ENCODE measurements at regions not wholly inside any gene's neighbourhood (a gene's known extent, or its start where the extent isn't known, plus 50 kb on each side); places are given as distances from the start of the nearest gene placed in this dataset.

DNA sequence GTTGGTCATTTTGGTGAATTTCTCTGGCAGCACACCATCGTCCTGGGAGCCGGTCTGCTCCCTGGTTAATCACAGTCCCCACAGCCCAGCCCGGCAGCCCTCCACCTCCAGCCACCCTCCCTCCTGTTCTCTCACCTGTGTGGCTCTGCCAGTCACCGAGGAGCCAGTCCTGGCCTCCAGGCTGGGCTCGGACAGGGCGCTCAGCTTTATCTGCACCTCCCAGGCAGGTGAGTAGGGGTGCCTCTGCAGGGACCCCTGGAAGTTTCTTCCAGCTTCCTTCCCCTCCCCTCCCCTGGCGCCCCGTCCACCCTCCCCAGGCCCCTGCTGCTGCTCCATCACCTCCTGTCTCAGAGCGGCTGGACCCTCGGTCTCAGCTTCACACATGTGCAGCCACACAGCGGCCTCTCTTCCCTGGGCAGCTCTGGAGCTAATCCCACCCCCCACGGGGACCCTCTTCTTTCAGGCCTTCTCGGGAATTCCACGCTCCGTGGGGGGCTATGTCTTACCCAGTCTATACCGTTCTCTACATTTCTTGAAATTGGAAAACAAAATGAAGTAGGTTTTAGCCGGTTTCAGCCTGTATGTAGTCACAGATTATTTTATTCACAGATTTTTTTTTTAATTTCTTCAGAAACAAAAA lies 213.9 kb upstream of the PPP2R2D start:
- FAIRE-seq (no peak), DNase-seq (ENCODE audit: low spot score) (no peak)

DNA sequence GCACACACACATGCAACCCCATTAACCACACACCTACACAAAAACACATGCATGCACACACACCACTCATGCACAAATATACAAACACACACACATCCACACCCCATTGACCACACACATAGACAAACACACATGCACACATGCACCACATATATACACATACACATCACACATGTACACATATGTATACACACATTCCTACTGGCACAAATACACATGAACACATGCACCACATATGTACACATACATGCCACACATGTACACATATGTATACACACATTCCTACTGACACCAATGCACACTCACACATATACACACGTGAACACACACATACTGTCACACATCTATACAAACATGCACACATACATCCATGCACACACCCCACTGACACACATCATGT lies 212.5 kb upstream of the PPP2R2D start:
- DNase-seq (ENCODE audit: low spot score) (no peak), FAIRE-seq (peak; percentile 23)

DNA sequence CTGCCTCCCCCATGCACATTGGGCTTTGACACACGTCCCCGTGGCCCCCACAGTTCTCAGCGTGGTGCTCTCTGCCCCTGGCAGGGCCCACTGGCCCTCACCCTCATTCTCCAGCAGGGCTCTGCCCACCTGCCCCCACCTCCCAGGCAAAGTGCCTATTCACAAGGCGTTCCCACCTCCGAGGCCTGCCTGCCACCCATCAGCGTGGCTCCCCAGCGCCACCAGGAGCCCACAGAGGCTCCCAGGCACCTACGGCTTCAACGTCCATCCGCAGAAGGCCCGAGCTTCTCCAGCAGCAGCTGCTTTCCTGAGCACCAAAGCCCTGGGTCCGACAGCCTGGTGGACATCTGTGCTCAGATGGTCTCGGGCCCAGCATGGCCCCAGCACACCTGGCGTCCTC lies 211.8 kb upstream of the PPP2R2D start:
- no peak for DNase-seq (ENCODE audit: low spot score)
- FAIRE-seq = no peak

DNA sequence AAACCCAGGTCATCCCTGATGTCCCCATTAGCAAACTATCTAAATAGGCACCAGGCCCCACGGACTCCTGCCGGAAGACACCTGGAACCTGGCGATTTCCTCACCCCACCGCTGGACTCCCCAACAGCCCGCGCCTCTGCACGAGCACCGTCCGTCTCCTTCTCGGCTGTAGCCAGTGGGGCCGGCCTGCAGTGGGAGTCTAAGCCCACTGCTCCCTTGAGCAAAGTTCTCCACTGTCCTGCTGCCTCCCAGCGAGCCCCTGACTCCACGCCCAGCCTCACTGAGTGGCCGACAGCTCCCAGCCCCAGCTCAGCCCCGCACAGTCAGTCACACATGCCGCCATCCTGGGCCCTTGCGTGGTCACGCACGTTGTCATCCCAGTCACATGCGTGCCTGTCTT lies 211.3 kb upstream of the PPP2R2D start:
- no peak for DNase-seq (ENCODE audit: low spot score)
- FAIRE-seq = no peak

DNA sequence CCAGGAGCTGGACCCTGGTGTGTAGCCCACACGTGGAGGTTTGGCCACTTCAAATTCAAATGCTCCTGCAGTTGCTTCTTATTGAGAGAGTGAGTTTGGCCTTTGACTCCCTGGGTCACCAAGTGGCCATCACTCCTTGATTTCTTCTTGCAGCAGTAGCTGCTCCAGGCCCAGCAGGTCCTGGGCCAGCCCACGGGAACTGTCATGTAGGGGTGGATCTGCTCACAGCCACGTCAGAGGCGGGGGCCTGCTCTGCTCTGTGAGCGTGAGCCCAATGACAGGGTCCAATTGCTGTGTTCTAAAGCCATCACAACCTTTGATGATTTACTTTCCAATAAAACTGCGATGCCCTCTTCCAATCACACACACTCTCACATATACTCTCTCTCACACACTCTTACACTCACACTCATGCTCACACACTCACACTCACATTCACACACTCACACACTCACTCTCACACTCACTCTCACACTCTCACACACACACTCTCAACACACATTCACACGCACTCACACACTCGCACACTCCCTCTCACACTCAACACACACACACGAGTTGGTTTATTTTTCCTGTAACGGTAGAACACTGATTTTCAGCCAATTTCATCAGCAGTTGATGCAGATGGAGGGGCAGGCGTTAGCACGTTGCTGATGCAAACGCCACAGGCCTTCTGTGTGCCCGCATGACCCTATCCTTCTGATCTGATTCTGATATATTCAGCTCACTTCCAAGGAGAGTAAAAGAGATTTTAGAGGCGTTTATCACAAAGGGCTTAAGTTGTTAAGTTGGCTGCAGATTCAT lies 210.7 kb upstream of the PPP2R2D start:
- FAIRE-seq = no peak
- no peak for DNase-seq (ENCODE audit: low spot score)

DNA sequence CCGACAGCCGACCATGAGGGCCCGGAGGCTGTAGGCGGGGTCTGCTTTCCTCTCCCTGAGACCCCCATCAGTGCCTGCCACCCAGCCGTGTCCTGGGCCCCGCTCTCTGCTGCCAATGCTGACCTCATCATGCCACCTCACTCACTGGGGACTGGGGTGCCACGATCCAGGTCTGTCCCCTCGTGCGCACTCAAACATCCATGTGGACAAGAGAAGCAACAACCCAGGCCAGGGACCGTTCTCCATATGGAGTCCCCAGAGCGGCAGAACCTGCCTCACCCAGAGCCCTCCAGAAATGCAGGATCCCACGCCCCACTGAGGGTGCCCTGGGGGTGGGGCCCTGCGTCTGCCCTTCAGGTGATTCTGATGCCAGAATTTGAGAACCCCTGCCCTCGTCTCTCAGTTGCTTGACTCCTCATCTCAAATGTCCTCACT lies 210.0 kb upstream of the PPP2R2D start:
- DNase-seq (ENCODE audit: low spot score) = no peak
- no peak for FAIRE-seq

DNA sequence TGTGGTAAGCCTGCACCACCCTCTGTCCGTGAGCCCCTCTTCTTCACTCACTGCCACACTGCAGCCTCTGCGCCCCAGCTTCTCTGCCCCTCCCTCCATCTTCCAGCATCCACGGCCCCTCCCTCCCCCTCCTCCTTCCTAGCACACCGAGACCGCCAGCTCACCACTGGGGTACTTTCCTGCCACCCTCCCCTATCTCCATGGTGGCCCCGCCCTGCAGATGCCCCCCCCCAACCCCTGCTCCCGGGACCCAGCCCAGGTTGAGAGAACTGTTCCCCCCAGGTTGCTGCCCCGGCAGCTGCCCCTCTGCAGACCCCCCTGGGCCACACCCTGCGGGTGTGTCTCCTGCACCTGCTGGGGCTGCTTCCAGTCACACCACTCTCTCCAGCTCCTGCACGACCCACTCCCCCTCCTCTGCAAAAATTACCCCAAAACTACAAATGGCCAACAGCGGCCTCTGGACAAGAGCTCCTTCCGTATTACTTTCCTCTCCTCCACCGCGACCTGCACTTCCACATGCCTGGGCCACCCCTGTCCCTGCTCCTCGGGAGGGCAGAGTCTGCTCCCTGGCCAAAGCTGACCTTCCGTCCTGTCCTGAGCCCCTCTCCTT lies 209.2 kb upstream of the PPP2R2D start:
- FAIRE-seq (no peak), DNase-seq (ENCODE audit: low spot score) (no peak)

DNA sequence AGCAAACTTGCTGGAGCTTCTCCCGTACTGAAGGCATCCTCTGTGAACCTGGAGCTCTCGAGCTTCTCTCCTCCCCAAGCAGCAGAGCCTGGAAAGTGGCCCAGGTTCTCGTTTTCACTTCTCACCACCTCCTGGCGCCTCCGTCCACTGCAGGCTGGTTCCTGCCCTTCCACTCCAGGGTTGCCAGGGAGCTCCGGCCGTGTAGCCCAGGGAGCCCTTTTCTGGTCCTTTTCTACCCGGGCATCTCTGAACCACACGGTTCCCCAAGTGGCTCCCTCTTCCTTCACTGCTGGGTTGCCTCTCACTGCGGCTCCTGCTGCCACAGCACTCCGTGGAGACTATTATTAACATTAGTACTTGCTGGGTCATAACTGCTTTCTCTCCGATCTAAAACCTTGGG lies 208.6 kb upstream of the PPP2R2D start:
- FAIRE-seq = no peak

DNA sequence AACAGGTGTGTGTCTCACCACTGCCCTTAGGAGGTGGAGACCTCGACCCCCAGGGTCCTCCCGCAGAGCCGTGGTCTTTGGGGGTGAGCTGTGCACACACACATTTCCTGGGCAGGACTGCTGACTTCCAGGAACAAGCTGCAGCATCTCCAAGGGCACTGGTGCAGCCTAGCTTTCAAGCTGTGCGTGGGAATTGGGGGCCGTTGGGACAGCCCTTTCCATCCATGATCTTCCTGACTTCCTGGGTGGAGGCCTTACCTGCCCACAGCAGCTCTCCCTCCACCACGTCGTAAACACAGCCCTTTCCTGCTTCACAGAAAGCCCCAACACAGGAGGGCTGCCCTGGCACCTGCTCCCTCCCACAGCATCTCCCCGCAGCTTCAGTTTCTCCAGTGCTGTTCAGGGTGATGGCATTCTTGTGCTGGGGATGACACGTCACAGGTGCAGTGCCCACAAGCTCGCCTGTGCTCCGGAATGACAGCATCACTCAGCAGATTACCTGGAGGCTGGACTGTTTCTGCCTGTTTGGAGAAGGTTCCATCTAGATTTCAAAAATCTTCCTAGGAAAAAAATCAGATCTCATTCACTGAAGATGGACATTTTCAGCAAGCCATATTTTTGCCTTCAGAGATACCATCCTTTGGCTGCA lies 208.0 kb upstream of the PPP2R2D start:
- no peak for DNase-seq (ENCODE audit: low spot score)
- no peak for FAIRE-seq

More for the DNA sequence above, 208.6 kb upstream of the PPP2R2D start:
- DNase-seq (ENCODE audit: low spot score) = no peak

DNA sequence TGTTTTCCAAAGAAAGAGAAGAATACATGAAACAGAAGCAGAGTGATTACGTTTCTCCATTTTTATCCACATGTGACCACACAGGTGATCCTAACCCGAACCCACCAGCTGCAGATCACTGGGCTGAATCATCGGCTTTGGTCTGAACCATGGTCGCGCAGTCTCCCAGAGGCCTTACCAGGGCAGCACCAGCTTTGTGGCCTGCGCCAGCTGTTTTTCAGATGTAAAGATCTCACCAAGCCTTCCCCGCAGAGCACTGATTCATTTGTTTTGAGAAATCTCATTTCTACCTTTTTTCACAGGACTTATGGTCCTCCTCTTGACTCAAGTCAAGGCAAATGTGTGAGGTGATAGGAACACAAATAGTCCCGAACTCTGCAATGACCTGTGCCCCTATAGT lies 207.0 kb upstream of the PPP2R2D start:
- DNase-seq (ENCODE audit: low spot score) (no peak), FAIRE-seq (no peak)

DNA sequence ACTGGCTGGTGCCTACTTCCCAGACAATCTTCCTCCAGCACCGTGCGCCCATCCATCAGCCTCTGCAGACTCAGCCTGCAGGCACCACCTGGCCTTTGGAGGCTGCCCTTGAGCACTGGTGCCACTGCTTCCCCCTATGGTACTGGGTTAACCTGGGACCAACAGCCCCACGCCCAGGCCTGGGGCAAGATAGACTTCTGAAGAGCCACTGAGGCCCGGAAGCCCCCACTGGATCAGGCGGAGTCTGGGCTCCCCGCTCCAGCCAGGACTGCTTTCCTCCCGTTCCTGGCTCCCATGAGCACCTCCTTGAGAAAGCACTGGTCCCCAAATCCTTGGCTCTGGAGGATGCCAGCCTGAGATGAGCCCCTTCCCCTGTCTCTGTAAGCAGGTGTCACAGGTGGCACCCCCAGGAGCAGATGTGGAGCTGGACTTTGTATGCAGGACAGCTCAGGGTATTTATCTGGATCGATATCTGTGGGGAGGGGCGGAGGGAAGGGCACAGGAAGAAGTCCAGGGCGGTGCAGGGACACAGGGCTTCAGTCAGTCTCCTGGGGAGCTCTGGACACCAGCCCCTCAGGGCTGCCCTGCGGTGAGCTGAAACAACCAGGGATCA lies 206.5 kb upstream of the PPP2R2D start:
- no peak for DNase-seq (ENCODE audit: low spot score)
- no peak for FAIRE-seq

DNA sequence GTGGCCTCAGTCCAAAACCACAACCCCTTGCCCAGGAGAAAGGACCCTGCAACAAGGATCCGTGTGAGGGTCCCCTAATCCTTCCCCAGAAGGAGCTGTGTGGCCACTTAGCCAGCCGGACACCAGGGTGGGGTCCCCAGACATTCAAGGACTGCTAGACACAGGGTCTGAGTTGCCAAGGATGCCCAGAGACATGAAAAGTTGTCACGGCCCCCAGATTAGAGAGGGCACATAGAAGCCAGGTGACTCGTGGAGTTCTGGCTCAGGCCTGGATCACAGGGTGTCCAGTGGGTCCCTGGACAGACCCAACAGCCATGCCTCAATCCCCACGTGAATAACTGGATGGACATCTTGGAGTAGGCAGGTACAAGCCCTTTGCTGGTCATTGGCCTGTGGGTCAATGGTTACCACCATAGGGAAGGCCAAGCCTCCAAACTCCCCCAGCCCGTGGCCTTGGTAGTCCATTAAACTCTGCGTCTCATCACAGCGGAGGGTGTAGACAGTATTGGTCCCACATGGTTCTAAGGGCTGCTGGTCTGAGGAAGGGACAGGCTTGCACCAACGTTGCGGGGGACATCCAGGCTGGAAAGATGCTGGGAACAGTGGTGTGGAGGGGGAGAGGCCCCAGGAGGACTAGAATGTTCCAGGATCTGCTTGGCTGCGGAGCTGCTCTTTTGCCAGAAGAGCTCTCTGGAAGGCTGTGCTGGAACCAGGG lies 205.9 kb upstream of the PPP2R2D start:
- DNase-seq (ENCODE audit: low spot score) (no peak), FAIRE-seq (no peak)

DNA sequence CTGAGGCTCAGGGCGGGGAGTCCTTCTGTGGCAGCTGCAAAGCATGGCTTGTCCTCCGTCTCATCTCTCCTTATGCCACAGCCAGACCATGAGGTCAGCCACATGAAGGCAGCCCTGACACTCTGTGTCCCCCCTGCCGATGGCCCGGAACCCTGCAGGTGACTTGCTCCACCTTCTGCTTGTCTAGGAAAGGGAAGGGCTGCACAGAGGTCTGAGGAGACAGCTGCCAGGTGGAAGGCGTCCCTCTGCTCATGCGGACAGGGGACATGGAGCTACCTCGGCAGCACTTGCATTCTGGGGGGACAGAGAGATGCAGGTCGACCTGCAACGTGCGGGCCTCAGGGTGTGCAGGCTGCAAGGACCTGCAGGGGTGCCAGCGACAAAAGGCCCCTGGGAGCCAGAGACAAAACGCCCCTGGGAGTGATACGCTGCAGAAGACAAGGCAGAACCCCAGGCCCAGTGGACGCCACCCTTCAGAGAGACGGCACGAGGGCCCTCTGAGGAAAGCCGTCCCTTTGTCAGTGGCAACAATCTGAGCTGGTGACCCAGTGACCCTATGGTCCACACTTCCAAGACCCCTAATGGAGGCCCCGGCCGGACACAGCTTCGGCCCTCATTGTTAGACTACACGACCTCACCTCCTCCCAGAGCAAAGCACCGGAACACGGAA lies 205.2 kb upstream of the PPP2R2D start:
- FAIRE-seq (no peak), DNase-seq (ENCODE audit: low spot score) (no peak)

DNA sequence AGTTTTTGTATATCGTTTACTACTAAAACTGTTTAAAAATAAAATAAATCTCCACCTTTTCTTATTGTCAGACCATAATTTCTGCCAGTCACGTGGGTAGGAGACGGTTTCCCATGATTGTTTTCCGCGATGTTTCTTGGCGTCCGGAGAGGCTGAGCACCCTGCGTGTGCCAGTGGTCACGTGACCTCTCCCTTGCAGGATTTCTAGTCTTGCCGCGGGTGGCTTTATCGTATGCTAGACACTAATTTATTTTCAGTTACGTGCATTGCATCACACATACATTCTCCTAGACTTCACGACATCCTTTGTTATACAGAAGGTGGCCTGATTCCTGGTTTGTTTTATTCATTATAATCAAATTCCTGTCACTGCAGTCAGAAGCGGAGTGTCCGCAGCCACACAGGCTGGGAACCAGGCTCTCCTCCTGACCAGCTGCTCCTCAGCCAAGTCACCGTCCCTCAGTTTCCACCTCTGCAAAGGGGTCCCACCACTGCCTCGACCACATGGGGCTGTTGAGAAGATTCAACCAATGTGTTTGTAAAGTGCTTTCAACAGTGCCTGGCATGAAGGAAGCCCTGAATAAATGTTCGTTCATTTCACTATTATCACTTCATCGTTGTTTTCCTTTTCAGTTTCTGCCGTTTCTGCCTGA lies 203.2 kb upstream of the PPP2R2D start:
- FAIRE-seq (no peak), DNase-seq (ENCODE audit: low spot score) (peak; percentile 21)

DNA sequence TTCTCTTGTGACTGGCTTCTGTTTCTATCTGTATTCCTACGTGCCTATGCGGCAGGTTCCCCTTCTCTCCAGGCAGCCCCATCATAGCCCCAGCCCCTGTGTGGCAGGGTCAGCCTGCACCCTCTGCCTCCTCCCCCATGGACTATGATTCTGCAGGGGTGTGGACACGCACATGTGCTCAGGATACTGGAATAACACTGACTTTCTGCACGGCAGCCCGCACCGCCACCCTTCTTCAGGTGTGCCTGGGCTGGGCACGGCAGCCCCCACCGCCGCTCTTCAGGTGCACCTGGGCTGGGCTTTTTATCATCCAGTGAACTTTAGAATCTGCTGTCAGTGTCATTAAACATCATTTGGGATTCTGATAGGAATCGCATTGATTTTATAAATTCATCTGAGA lies 202.6 kb upstream of the PPP2R2D start:
- DNase-seq (ENCODE audit: low spot score) (no peak), FAIRE-seq (no peak)

DNA sequence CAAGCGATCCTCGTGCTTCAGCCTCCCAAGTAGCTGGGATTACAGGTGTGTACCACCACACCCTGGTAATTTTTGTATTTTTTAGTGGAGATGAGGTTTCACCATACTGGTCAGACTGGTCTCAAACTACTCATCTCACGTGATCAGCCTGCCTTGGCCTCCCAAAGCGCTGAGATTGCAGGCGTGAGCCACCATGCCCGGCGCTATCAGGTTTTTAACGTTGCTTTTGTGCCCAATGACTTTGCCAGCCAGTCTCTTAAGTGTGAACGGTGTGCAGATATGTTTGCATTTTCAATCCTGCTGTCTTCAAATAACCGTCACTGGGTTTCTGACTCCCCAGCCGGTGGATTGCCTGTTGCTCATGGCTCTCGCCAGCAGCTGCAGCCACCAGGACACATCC lies 201.8 kb upstream of the PPP2R2D start:
- DNase-seq (ENCODE audit: low spot score) (no peak), FAIRE-seq (no peak)

DNA sequence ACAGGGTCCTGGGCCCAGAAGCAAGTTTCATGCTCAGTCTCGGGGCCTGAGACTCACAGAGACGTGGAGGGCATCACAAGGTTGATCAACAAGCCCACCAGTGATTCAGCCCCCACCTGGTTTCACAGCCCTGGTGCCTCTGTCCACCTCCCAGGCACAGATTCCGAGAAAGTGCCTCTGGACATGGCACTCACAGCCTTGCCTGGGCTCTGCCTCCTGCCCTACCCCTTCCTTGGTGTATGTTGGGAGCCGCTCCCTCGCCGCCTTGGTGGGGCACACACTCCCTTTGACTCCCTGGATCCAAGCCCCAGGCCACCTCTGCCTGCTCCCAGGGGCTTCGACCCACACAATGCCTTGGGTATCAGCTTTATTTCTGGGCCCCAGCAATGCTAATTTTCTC lies 200.8 kb upstream of the PPP2R2D start:
- FAIRE-seq (no peak), DNase-seq (ENCODE audit: low spot score) (no peak)

DNA sequence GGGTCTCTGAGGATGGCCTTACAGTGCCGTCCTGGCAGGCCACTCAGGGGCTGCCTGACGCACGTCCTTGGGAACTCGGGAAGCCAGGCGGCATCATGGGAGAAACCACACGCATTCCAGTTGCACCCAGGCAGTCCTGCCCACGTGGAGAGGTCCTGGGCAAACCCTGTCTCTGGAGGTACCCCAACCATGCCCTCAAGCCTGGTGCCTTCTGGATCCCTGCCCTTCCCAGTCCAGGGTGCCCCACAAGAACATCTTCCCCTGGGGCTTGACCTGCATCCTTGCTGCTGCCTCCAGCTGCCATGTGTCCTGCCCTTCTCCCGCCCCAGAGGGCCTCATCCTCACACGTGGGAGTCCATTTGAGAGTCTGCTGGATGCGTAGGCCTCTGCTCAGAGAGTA lies 200.3 kb upstream of the PPP2R2D start:
- DNase-seq (ENCODE audit: low spot score) = no peak
- FAIRE-seq = no peak

DNA sequence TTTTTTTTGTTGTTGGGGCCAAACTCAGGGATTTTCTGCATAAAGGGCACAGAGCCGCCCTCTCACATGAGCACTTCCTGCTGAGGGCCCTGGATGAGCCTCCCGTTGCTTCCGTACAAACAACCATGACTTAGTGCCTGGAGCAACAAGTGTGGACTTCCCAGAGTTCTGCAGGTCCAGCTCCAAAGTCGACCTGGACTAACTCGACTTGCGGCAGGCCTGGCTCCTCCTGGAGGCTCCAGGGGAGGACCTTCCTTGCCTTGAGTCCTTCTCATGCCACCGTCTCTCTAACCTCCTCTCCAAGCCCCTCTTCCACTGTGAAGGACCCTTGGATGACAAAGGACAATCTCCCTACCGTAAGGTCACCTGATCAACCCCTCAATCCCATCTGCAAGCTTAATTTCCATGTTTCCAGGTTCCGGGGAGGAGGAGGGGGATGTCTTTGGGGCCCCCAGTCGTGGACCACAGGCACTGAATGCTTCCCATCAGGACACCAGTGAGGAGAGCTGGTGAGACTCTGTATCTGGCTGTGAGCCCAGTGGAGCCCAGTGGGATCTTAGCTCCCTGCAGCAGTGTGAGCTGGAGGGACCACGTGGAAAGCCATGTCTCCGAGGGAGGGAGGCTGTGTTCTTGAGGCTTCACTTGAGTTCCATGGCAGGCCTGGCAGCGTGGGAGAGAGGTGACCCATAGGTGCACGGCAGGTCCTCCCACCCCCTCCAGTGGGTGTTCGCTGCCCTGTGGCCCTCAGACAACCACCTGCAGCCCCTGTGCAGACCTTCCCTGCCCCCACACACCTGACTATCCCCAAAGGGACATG lies 199.5 kb upstream of the PPP2R2D start:
- DNase-seq (ENCODE audit: low spot score) = no peak
- FAIRE-seq = no peak

Measured in urothelium cell line (cell line).